NOMO-1 treated with DMSO at 0.1 percent for 48 hours (cell line): ENCODE measurements at regions not wholly inside any gene's neighbourhood (a gene's known extent, or its start where the extent isn't known, plus 50 kb on each side); places are given as distances from the start of the nearest gene placed in this dataset.
A peak's percentile ranks its signal among the peaks of the same experiment; 100 is the strongest.
"Not testable (repeated sequence)": the region's sequence is repeated elsewhere in the genome, so short reads cannot be mapped to it uniquely, and the experiment has no call there.

Source experiments
- DNase-seq: peaks from one replicate; lab custom pipeline; 2025; ENCODE audit not compliant: unreplicated experiment; lab: John Stamatoyannopoulos, UW

GRCh38 chr10:30703446-30703845 is 73.9 kb upstream of the LYZL2 start:
- not testable (repeated sequence) for DNase-seq

DNA sequence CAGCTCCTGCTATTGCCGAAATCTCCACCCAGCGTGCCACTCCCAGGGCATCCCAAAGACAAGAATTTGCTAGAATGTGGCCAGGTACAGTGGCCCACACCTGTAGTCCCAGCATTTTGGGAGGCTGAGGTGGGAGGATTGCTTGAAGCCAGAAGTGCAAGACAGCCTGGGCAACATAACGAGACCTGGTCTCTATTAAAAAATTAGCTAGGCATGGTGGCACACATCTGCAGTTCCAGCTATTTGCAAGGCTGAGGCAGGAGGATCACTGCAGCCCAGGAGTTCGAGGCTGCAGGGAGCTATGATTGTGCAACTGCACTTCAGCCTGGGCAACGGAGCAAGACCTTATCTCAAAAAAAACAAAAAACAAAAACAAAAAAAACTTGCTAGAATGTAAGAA is 73.3 kb upstream of the LYZL2 start:
- DNase-seq = no peak

DNA sequence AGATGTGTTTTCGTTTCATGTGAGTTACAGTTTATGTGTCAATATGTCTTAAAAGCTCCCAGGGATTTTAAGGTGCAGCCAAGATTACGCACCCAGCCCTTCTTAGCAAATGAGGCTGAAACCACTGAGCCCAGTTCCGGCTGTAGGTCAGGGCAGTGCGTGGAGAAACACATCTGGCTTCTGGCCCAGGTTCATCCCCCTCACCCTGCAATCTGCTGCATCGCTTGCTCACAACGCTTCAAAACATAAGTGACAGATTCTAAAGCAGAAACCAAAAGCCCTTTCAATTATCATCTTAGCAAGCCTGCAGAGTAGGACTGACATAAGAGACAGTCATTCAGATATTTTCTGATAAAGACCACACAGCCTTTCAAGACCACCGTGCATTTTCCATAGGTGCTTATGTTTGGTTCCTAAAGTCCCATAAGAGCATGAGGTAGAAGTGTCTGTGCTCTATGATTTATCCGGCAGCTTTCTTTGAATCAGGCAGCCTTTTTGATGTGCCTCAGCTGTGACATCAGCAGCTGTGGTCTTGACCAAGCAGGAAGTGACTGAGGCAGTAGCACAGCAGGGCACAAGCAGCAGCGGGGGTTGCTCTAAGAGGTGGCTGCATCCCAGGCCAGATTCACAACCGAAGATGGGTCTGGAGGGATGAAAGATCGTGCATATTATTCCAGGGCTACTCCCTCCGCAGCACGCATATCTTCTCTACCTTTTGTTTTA is 72.1 kb upstream of the LYZL2 start:
- peak; percentile 36 for DNase-seq

DNA sequence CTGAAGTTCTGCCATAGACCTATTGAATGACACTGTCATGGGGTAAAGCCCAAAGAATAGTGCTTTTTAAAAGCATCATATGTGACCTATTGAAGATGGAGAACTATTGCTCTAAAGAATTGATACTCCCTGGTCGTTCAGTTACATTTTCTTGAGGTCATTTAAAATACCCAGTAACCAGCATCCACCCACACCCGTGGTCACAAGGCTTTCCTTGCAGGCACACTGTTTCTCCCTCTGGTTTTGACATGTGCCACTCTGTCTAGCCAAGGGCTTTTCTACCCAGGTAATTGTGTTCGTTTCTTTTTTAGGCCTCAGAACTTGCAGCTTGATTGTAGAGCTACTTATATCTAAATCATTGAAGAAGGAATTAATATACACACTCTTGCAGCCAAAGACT is 68.3 kb upstream of the LYZL2 start:
- no peak for DNase-seq

GRCh38 chr10:30697221-30697620 is 67.7 kb upstream of the LYZL2 start:
- DNase-seq = not testable (repeated sequence)

- DNase-seq = not testable (repeated sequence)
Observed at GRCh38 chr10:30696416-30697185, 67.0 kb upstream of the LYZL2 start.

DNA sequence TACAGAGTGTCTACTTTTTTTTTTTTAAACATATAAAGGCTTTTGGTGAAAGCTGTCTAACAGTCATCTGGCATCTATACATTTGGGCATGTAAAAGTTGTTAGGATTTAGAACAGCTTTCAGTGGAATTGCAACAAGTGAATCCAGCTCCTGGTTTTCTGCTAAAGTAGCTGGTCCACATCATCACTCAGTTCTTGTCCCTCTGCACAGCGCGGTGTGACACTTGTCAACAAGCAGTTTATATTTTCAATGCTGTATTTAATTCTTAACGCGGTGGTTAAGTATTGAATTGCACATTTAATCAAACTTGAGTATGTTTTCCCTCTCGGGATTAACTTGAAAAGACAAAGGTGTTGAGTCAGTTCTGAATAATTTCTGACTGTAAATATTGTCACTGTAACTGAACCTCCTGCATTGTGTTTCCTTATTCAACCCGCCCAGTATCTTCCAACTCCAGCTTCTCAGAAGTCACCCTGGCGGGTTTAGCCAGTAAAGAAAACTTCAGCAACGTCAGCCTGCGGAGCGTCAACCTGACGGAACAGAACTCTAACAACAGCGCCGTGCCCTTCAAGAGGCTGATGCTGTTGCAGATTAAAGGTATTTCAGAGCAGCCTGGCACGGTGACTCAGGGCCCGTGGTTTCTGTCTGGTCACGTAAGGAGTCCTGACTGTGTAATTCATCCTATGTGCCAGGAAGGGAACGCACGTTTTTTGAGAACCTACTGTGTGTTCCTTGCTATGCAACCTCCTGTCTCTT is 66.1 kb upstream of the LYZL2 start:
- DNase-seq = not testable (repeated sequence)

GRCh38 chr10:30694518-30695228 is 65.1 kb upstream of the LYZL2 start:
- DNase-seq = no peak

DNA sequence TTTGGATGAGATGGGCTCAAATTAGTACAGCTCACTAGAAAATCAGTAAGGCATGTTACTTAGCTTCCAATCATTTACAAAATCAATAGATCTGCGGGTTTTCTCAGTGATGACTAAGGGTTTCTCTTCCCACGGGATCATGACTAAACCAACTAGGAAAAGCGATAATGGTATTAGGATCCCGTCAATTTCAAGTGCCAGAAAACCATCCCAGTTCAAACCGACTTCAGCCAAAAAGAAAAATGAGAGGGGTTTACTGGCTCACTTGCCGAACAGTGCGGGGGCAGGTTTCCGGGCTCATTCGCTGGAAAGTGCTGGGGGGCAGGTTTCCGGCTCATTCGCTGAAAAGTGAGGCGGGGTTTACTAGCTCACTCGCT is 62.1 kb upstream of the LYZL2 start:
- no peak for DNase-seq

GRCh38 chr10:30690948-30691638 is 61.5 kb upstream of the LYZL2 start:
- not testable (repeated sequence) for DNase-seq

DNA sequence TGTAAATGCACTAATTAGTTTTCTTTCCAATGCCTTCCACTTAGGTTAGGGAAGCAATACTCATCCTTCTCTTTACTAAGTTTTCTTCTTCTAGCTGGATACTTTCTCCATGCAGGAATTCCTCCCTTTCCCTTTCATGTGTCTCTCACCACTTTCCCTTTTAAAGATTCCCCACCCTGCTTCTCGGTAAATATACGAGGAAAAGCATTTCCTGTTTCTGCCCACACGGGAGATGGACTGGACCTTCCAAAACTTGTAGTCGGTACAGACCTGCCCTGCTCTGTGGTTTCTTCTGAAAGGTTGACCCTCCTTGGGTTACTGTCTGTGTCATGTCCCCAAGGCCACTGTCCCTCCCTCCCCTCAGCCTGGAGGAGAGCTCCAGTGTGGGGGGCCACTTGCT is 58.9 kb upstream of the LYZL2 start:
- DNase-seq = no peak

DNA sequence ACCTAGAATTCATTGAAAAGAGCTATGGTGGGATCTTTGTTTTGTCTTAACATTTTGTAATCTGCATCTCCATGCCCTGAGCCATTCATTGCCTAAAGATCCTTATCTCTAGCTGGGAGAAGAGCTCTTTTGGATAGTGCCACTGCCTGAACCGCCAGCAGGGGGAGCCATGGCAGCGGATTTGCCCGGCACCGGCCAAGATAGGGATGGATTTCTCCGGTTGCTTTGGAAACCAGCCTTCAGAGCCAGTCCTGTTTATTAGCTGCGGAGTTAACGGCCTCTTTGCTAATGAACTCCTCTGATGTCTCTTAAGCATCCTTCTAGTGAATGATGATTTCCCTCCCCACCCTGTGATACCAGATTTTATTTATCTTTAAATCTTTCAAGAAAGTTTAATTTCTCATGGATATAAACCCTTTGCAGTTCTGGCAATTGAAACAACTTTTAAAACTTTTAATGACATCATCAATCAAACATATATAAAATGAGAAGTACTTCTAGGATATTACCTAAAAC is 58.2 kb upstream of the LYZL2 start:
- peak; percentile 66 for DNase-seq

DNA sequence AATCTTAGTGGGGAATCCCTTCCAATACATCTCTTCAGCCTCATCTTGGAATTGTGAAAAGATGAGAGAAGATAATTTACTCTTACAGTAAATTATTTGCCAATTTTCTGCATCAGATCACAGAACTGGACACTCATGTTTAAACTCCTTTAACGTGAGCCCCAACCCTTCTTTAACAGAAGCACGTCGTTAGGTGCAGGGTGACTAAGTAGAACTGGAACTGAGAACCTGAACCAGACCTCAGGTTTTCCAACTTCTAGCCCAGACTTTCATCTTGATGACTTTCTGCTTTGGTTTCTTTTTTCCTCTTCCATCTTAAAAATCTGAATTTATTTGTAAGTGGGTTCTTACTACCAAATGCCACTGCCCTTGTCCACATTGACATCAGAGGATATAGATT is 57.2 kb upstream of the LYZL2 start:
- no peak for DNase-seq

- peak; percentile 10 for DNase-seq
Observed at GRCh38 chr10:30683496-30683895, 53.9 kb upstream of the LYZL2 start.

GRCh38 chr10:30682377-30683199 is 53.0 kb upstream of the LYZL2 start:
- not testable (repeated sequence) for DNase-seq

- DNase-seq = no peak
Observed at GRCh38 chr10:30680908-30681307, 51.4 kb upstream of the LYZL2 start.
